ENCODE measurements at regions not wholly inside any gene's neighbourhood (a gene's known extent, or its start where the extent isn't known, plus 50 kb on each side); places are given as distances from the start of the nearest gene placed in this dataset.
"Not testable (repeated sequence)": the region's sequence is repeated elsewhere in the genome, so short reads cannot be mapped to it uniquely, and the experiment has no call there.

- not testable (repeated sequence) for TF ChIP-seq EZH2 (optimal IDR thresholded peaks at IDR 0.05; ENCODE audit: low read depth, low read length); EZH2phosphoT487 (IDR thresholded peaks at IDR 0.05; ENCODE audit: low read length); CTCF (IDR thresholded peaks at IDR 0.05; ENCODE audit: low read length)
Measured at GRCh38 chr1:189139748-189140147, 1337.9 kb downstream of the BRINP3 start.

Data from MM.1S (cell line).